ENCODE measurements at regions not wholly inside any gene's neighbourhood (a gene's known extent, or its start where the extent isn't known, plus 50 kb on each side); places are given as distances from the start of the nearest gene placed in this dataset.

DNA sequence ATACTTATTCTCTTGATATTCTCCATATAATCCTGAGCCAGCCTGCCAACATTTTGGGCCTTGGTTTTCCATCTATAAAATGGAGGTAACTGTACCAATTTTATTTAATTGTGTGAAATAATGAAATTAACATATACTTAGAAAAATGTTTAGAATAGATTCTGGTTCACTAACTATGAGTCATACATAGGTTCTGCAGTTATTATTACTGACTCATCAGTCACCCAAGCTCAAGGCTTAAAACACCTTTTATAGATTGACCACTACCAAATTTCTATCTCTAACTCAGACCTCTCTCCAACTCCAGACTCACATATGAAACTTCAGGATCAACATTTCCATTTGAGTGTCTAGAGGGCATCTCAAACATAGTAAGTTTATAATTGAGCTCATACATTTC is 1277.2 kb upstream of the GJE1 start:
- no peak overlapping the region for H3K56ac ChIP-seq (ENCODE audit: low read length)
- H3K18ac ChIP-seq (ENCODE audit: low read length) = no peak overlapping the region
- no peak overlapping the region for H3K4ac ChIP-seq (ENCODE audit: low read depth, low read length)
- H3K23ac ChIP-seq (ENCODE audit: low read length) = no peak overlapping the region
- H3K36me3 ChIP-seq (ENCODE audit: control insufficient read depth, insufficient read depth, low read length) = no peaks in the 10 kb centered on the region
- no peak overlapping the region for H2BK120ac ChIP-seq (ENCODE audit: low read depth, low read length)
- no peak overlapping the region for H2BK5ac ChIP-seq (ENCODE audit: low read length)
- H3K27me3 ChIP-seq (ENCODE audit: insufficient read depth, low read length, poor library complexity) = no peaks in the 10 kb centered on the region
- no peak overlapping the region for H2BK15ac ChIP-seq (replicated peaks; ENCODE audit: low read depth)
- H4K5ac ChIP-seq (ENCODE audit: low read length) = no peak overlapping the region
- H3K4me1 ChIP-seq (ENCODE audit: control insufficient read depth, low read depth, low read length) = no peaks in the 10 kb centered on the region
- no peak overlapping the region for H3K4me2 ChIP-seq (ENCODE audit: low read length)
- no peak overlapping the region for H3K4me3 ChIP-seq (ENCODE audit: low read length)
- DNase-seq = no peak
- H3K79me1 ChIP-seq (ENCODE audit: low read length) = no peaks in the 10 kb centered on the region
- H3K79me2 ChIP-seq (ENCODE audit: control insufficient read depth, insufficient read depth, low read length) = no peaks in the 10 kb centered on the region
- H4K8ac ChIP-seq (ENCODE audit: low read depth, low read length) = no peak overlapping the region
- H3K9ac ChIP-seq (ENCODE audit: low read length) = no peak overlapping the region
- no peak overlapping the region for H3K27ac ChIP-seq (ENCODE audit: low read depth, low read length)
- no peak overlapping the region for H2AK5ac ChIP-seq (ENCODE audit: low read length)

DNA sequence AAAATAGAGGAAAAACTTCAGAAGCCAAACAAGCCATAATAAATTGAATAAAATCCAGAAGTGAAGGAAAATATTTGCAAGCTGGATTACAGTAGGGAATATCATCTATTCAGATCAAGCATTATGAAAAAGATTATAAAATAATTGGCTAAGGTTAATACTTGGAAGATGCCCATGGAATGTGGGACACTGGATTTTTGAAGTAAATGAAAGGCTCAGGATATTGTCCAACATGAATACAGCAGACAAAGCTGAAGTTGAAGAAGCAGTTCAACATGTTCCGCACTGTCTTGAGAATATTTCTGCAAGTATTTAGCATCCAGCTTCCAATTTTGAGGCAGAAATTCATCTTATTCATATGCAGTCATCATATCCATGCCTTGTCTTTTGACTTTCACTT is 1278.4 kb upstream of the GJE1 start:
- H2BK15ac ChIP-seq (replicated peaks; ENCODE audit: low read depth) = no peak overlapping the region
- no peaks in the 10 kb centered on the region for H3K27me3 ChIP-seq (ENCODE audit: insufficient read depth, low read length, poor library complexity)
- no peak overlapping the region for H3K9ac ChIP-seq (ENCODE audit: low read length)
- no peak overlapping the region for H3K4me3 ChIP-seq (ENCODE audit: low read length)
- no peak overlapping the region for H4K8ac ChIP-seq (ENCODE audit: low read depth, low read length)
- H3K18ac ChIP-seq (ENCODE audit: low read length) = no peak overlapping the region
- no peaks in the 10 kb centered on the region for H3K79me2 ChIP-seq (ENCODE audit: control insufficient read depth, insufficient read depth, low read length)
- no peak overlapping the region for H3K23ac ChIP-seq (ENCODE audit: low read length)
- no peak overlapping the region for H4K5ac ChIP-seq (ENCODE audit: low read length)
- no peak overlapping the region for H2AK5ac ChIP-seq (ENCODE audit: low read length)
- H3K79me1 ChIP-seq (ENCODE audit: low read length) = no peaks in the 10 kb centered on the region
- WGBS (ENCODE audit: extremely low coverage, insufficient coverage, low lambda C conversion rate) = no CpG with 5 or more reads among the region's 1 CpG
- H3K36me3 ChIP-seq (ENCODE audit: control insufficient read depth, insufficient read depth, low read length) = no peaks in the 10 kb centered on the region
- no peaks in the 10 kb centered on the region for H3K4me1 ChIP-seq (ENCODE audit: control insufficient read depth, low read depth, low read length)
- no peak overlapping the region for H3K4ac ChIP-seq (ENCODE audit: low read depth, low read length)
- no peak overlapping the region for H3K27ac ChIP-seq (ENCODE audit: low read depth, low read length)
- H2BK120ac ChIP-seq (ENCODE audit: low read depth, low read length) = no peak overlapping the region
- H3K4me2 ChIP-seq (ENCODE audit: low read length) = no peak overlapping the region
- no peak overlapping the region for H3K56ac ChIP-seq (ENCODE audit: low read length)
- DNase-seq = no peak
- H2BK5ac ChIP-seq (ENCODE audit: low read length) = no peak overlapping the region

DNA sequence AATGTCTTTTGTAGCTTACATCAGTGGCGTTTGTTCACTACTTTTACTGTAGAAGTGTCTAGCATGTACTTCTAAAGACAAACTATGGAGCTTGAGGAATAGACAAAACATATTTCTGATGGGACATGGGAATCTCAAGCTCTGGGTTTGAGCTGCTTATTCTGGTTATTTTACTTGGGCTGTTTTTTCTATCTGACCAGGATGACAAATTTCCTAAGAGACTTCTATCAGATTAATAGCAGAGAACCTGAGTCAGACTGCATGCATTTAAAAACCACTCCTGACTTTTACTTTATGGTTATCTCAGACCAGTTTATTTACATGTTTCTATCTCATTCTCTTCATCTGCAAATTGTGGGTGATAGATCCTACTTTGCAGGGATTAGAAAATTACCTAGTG is 1282.3 kb upstream of the GJE1 start:
- Histone ChIP-seq H3K4me3 (ENCODE audit: low read length) (no peak overlapping the region), H2BK15ac (replicated peaks; ENCODE audit: low read depth) (no peak overlapping the region), H3K79me2 (ENCODE audit: control insufficient read depth, insufficient read depth, low read length) (no peaks in the 10 kb centered on the region), H3K27ac (ENCODE audit: low read depth, low read length) (no peak overlapping the region), H4K5ac (ENCODE audit: low read length) (no peak overlapping the region), H2BK120ac (ENCODE audit: low read depth, low read length) (no peak overlapping the region), H3K4me1 (ENCODE audit: control insufficient read depth, low read depth, low read length) (no peaks in the 10 kb centered on the region), H2AK5ac (ENCODE audit: low read length) (no peak overlapping the region), H3K23ac (ENCODE audit: low read length) (no peak overlapping the region), H3K9ac (ENCODE audit: low read length) (no peak overlapping the region), H4K8ac (ENCODE audit: low read depth, low read length) (no peak overlapping the region), H3K18ac (ENCODE audit: low read length) (no peak overlapping the region), H3K79me1 (ENCODE audit: low read length) (no peaks in the 10 kb centered on the region), H3K4me2 (ENCODE audit: low read length) (no peak overlapping the region), H2BK5ac (ENCODE audit: low read length) (no peak overlapping the region), H3K36me3 (ENCODE audit: control insufficient read depth, insufficient read depth, low read length) (no peaks in the 10 kb centered on the region), H3K4ac (ENCODE audit: low read depth, low read length) (no peak overlapping the region), H3K27me3 (ENCODE audit: insufficient read depth, low read length, poor library complexity) (no peaks in the 10 kb centered on the region), H3K56ac (ENCODE audit: low read length) (no peak overlapping the region)
- no peak for DNase-seq
- no CpG with 5 or more reads among the region's 1 CpG for whole genome bisulfite sequencing (ENCODE audit: extremely low coverage, insufficient coverage, low lambda C conversion rate)

DNA sequence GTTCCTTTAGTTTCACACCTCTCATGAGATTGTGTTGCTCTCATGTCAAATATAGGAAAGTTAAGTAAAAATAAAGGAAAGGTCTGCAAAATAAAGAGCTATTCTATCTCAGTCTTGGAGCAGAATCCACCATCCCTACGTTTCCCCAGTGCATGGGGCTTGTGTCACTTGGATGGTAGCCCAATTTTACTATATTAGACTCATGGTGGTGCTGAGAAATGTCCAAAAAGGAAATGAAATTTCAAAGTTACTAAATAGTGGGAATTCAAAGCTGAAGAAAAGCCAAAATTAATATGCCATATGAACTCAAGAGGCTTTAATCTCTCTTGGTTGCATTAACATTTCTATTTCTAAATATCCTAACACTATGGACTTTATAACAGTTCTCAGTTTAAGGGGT is 1283.3 kb upstream of the GJE1 start:
- Histone ChIP-seq H3K27ac (ENCODE audit: low read depth, low read length) (no peak overlapping the region), H3K36me3 (ENCODE audit: control insufficient read depth, insufficient read depth, low read length) (no peaks in the 10 kb centered on the region), H3K56ac (ENCODE audit: low read length) (no peak overlapping the region)

DNA sequence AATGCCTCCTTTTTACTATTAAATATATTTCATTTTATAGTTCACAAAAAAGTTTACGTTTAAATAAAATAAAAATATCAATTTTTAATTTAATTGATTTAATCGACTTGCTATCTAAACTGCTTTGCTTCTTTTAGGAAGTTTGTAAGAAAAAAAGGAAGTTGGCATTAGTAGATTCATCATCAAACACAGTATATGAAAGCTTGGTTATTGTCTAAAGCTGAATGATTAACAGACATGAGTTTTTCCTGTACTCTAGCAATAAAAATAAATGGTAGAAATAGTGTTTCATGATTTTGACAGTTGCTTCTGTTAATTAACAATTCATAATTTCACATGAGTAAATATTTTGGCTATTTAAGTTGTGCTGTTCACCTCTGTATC is 1285.5 kb upstream of the GJE1 start:
- H3K9ac ChIP-seq (ENCODE audit: low read length) = no peak overlapping the region
- H3K23ac ChIP-seq (ENCODE audit: low read length) = no peak overlapping the region
- no peak overlapping the region for H2BK5ac ChIP-seq (ENCODE audit: low read length)
- H3K79me2 ChIP-seq (ENCODE audit: control insufficient read depth, insufficient read depth, low read length) = no peaks in the 10 kb centered on the region
- WGBS (ENCODE audit: extremely low coverage, insufficient coverage, low lambda C conversion rate) = 100% methylated on average over 2 of the region's 2 CpGs
- no peak overlapping the region for H3K4me2 ChIP-seq (ENCODE audit: low read length)
- no peak overlapping the region for H3K27ac ChIP-seq (ENCODE audit: low read depth, low read length)
- no peak overlapping the region for H4K5ac ChIP-seq (ENCODE audit: low read length)
- no peak overlapping the region for H2AK5ac ChIP-seq (ENCODE audit: low read length)
- H3K56ac ChIP-seq (ENCODE audit: low read length) = no peak overlapping the region
- H3K18ac ChIP-seq (ENCODE audit: low read length) = no peak overlapping the region
- H2BK15ac ChIP-seq (replicated peaks; ENCODE audit: low read depth) = no peak overlapping the region
- no peak overlapping the region for H3K4ac ChIP-seq (ENCODE audit: low read depth, low read length)
- no peak for DNase-seq
- no peaks in the 10 kb centered on the region for H3K4me1 ChIP-seq (ENCODE audit: control insufficient read depth, low read depth, low read length)
- no peaks in the 10 kb centered on the region for H3K36me3 ChIP-seq (ENCODE audit: control insufficient read depth, insufficient read depth, low read length)
- H3K4me3 ChIP-seq (ENCODE audit: low read length) = no peak overlapping the region
- no peaks in the 10 kb centered on the region for H3K27me3 ChIP-seq (ENCODE audit: insufficient read depth, low read length, poor library complexity)
- no peak overlapping the region for H4K8ac ChIP-seq (ENCODE audit: low read depth, low read length)
- no peak overlapping the region for H2BK120ac ChIP-seq (ENCODE audit: low read depth, low read length)
- no peaks in the 10 kb centered on the region for H3K79me1 ChIP-seq (ENCODE audit: low read length)

More for the DNA sequence above, 1283.3 kb upstream of the GJE1 start:
- H4K5ac ChIP-seq (ENCODE audit: low read length) = no peak overlapping the region
- H3K18ac ChIP-seq (ENCODE audit: low read length) = no peak overlapping the region
- H3K4me3 ChIP-seq (ENCODE audit: low read length) = no peak overlapping the region
- H3K4me2 ChIP-seq (ENCODE audit: low read length) = no peak overlapping the region
- no peak overlapping the region for H3K4ac ChIP-seq (ENCODE audit: low read depth, low read length)
- no peaks in the 10 kb centered on the region for H3K4me1 ChIP-seq (ENCODE audit: control insufficient read depth, low read depth, low read length)
- no peak overlapping the region for H2BK5ac ChIP-seq (ENCODE audit: low read length)
- no peak overlapping the region for H3K9ac ChIP-seq (ENCODE audit: low read length)
- WGBS (ENCODE audit: extremely low coverage, insufficient coverage, low lambda C conversion rate) = no CpG with 5 or more reads among the region's 1 CpG
- no peak overlapping the region for H3K23ac ChIP-seq (ENCODE audit: low read length)
- H2BK120ac ChIP-seq (ENCODE audit: low read depth, low read length) = no peak overlapping the region
- H3K27me3 ChIP-seq (ENCODE audit: insufficient read depth, low read length, poor library complexity) = no peaks in the 10 kb centered on the region
- no peak overlapping the region for H2AK5ac ChIP-seq (ENCODE audit: low read length)
- H2BK15ac ChIP-seq (replicated peaks; ENCODE audit: low read depth) = no peak overlapping the region
- H3K79me2 ChIP-seq (ENCODE audit: control insufficient read depth, insufficient read depth, low read length) = no peaks in the 10 kb centered on the region
- H4K8ac ChIP-seq (ENCODE audit: low read depth, low read length) = no peak overlapping the region
- no peaks in the 10 kb centered on the region for H3K79me1 ChIP-seq (ENCODE audit: low read length)
- no peak for DNase-seq

DNA sequence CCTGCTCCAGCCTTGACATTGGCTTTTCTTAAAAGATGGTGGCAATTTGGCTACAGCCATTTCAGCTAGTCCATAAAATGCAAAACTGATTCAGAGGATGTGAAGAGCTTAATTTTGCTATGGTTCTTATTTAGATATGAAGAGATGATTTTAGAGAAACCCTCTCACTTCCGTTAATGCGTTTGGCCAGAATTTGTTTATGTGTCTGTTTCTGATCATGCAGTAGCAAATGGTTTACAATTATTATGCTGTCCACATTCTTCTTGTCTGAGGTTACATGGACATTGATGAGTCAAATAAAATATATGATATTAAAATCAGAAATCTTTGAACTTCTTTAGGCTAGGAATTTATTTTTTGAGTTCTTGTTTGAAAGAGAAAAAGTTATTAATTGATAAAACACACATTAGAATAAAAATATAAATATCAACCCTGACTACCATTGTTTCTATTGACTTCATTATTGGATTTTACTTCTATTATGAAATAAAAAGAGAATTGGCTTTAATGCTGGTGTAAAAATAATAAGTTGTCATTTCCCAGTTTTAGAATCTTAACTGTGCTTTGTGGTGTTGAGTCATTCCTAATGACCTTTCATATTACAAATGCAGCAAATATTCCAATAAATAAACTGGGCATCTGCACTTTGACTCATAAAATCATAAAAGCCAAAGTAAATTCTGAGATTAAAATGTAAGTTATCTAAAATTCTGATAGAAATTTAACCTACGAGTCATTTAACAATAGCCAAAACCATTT is 1286.0 kb upstream of the GJE1 start:
- no peak overlapping the region for H2BK15ac ChIP-seq (replicated peaks; ENCODE audit: low read depth)
- H2BK120ac ChIP-seq (ENCODE audit: low read depth, low read length) = no peak overlapping the region
- no peak overlapping the region for H3K27ac ChIP-seq (ENCODE audit: low read depth, low read length)
- WGBS (ENCODE audit: extremely low coverage, insufficient coverage, low lambda C conversion rate) = no CpG with 5 or more reads among the region's 3 CpGs
- no peak for DNase-seq
- H3K4me2 ChIP-seq (ENCODE audit: low read length) = no peak overlapping the region
- no peak overlapping the region for H4K8ac ChIP-seq (ENCODE audit: low read depth, low read length)
- no peak overlapping the region for H3K56ac ChIP-seq (ENCODE audit: low read length)
- H3K18ac ChIP-seq (ENCODE audit: low read length) = no peak overlapping the region
- H3K4me3 ChIP-seq (ENCODE audit: low read length) = no peak overlapping the region
- no peaks in the 10 kb centered on the region for H3K79me1 ChIP-seq (ENCODE audit: low read length)
- H3K23ac ChIP-seq (ENCODE audit: low read length) = no peak overlapping the region
- no peak overlapping the region for H2AK5ac ChIP-seq (ENCODE audit: low read length)
- no peaks in the 10 kb centered on the region for H3K79me2 ChIP-seq (ENCODE audit: control insufficient read depth, insufficient read depth, low read length)
- no peaks in the 10 kb centered on the region for H3K36me3 ChIP-seq (ENCODE audit: control insufficient read depth, insufficient read depth, low read length)
- no peak overlapping the region for H2BK5ac ChIP-seq (ENCODE audit: low read length)
- no peak overlapping the region for H4K5ac ChIP-seq (ENCODE audit: low read length)
- no peak overlapping the region for H3K9ac ChIP-seq (ENCODE audit: low read length)
- H3K27me3 ChIP-seq (ENCODE audit: insufficient read depth, low read length, poor library complexity) = no peaks in the 10 kb centered on the region
- no peak overlapping the region for H3K4ac ChIP-seq (ENCODE audit: low read depth, low read length)
- no peaks in the 10 kb centered on the region for H3K4me1 ChIP-seq (ENCODE audit: control insufficient read depth, low read depth, low read length)

Data from mesendoderm (in vitro differentiated cells).